CD4-positive, alpha-beta T cell treated with Interleukin-10 for 1 hour (primary cell): ENCODE measurements at regions not wholly inside any gene's neighbourhood (a gene's known extent, or its start where the extent isn't known, plus 50 kb on each side); places are given as distances from the start of the nearest gene placed in this dataset.
"Not testable (repeated sequence)": the region's sequence is repeated elsewhere in the genome, so short reads cannot be mapped to it uniquely, and the experiment has no call there.

Source experiments
- DNase-seq: peaks from one replicate; pipeline ENCODE4 v3.0.0-alpha.2; 2020

- DNase-seq = no peak
These were observed 107.1 kb upstream of the CHD1 start for GRCh38 chr5:99035942-99036341.

- DNase-seq = no peak
These were observed 105.5 kb upstream of the CHD1 start for GRCh38 chr5:99034336-99034735.

- DNase-seq = peak; percentile 33
These were observed 104.5 kb upstream of the CHD1 start for GRCh38 chr5:99033014-99033900.

GRCh38 chr5:99032234-99033013, 103.6 kb upstream of the CHD1 start:
- DNase-seq = peak; percentile 44

GRCh38 chr5:99030906-99031440, 102.2 kb upstream of the CHD1 start:
- DNase-seq = no peak

- no peak for DNase-seq
These were observed 100.4 kb upstream of the CHD1 start for GRCh38 chr5:99029172-99029571.

GRCh38 chr5:99028170-99028569, 99.4 kb upstream of the CHD1 start:
- DNase-seq = not testable (repeated sequence)

- no peak for DNase-seq
These were observed 96.7 kb upstream of the CHD1 start for GRCh38 chr5:99025298-99026045.

GRCh38 chr5:99023330-99023729, 94.5 kb upstream of the CHD1 start:
- no peak for DNase-seq

GRCh38 chr5:99022250-99022649, 93.4 kb upstream of the CHD1 start:
- DNase-seq = no peak

GRCh38 chr5:99020698-99021048, 91.9 kb upstream of the CHD1 start:
- DNase-seq = no peak

- DNase-seq = no peak
These were observed 91.2 kb upstream of the CHD1 start for GRCh38 chr5:99019812-99020697.

- no peak for DNase-seq
These were observed 90.4 kb upstream of the CHD1 start for GRCh38 chr5:99019254-99019653.

GRCh38 chr5:99010294-99010693, 81.5 kb upstream of the CHD1 start:
- no peak for DNase-seq

- not testable (repeated sequence) for DNase-seq
These were observed 79.2 kb upstream of the CHD1 start for GRCh38 chr5:99008009-99008408.

GRCh38 chr5:99005506-99005905, 76.7 kb upstream of the CHD1 start:
- DNase-seq = no peak

- peak; percentile 40 for DNase-seq
These were observed 76.2 kb upstream of the CHD1 start for GRCh38 chr5:99004960-99005359.

- no peak for DNase-seq
These were observed 72.1 kb upstream of the CHD1 start for GRCh38 chr5:99000876-99001275.

GRCh38 chr5:99000221-99000620, 71.4 kb upstream of the CHD1 start:
- no peak for DNase-seq

- no peak for DNase-seq
These were observed 70.8 kb upstream of the CHD1 start for GRCh38 chr5:98999631-99000030.

- no peak for DNase-seq
These were observed 68.2 kb upstream of the CHD1 start for GRCh38 chr5:98997000-98997399.

- DNase-seq = no peak
These were observed 65.8 kb upstream of the CHD1 start for GRCh38 chr5:98994611-98995010.
